C4-2B (cell line): ENCODE measurements at regions not wholly inside any gene's neighbourhood (a gene's known extent, or its start where the extent isn't known, plus 50 kb on each side); places are given as distances from the start of the nearest gene placed in this dataset.

Experiments
- CTCF ChIP-seq: fragments of 450-650 bp; conservative IDR thresholded peaks from 2 replicates; pipeline ENCODE4 v1.5.1; 2017; ENCODE audit warnings: mild to moderate bottlenecking
- ZFX ChIP-seq: fragments of 450-650 bp; IDR thresholded peaks from 2 replicates; pipeline ENCODE4 v1.6.1; 2017

DNA sequence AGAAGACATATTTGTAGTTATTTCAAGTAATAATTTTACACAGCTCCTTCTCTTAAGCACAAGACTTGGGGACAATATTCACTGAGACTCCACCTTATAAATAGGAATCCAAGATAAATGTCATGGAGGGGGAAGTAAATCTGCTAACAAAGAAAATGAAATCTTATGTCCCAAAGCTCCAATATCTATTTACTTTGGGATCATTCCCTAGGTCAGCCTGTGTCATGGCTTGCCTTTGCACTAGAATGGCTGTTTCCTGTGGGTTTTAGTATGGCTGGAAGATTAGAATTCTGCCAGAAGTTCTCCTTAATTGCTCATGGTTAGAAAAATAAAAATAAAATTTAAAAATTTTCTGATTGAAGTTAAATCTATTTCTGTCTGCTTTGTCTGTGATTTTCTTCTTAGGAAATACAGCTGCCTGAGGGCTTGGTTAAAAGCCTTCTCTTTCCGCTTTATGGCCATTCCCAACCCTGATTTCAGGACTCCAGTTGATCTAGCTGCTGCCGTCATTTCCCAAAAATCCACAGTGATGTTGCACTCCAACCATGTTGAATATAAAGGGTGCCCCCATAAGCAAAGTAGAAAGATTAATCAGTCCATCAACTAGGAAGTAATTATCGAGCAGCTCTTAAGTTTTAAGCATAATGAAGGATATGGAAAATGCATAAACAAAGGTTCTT lies 326.4 kb upstream of the LYPLAL1 start:
- TF ChIP-seq CTCF = no peak
- TF ChIP-seq ZFX = no peak
